ENCODE measurements at regions not wholly inside any gene's neighbourhood (a gene's known extent, or its start where the extent isn't known, plus 50 kb on each side); places are given as distances from the start of the nearest gene placed in this dataset.

GRCh38 chr13:64709079-64709478 is 2521.1 kb downstream of the PCDH9 start:
- TF ChIP-seq EZH2 (IDR thresholded peaks at IDR 0.05) (no peak), POLR2AphosphoS5 (IDR thresholded peaks at IDR 0.05; ENCODE audit: borderline replicate concordance, low read depth, low read length) (no peak)
